IMR-90 (cell line): ENCODE measurements at regions not wholly inside any gene's neighbourhood (a gene's known extent, or its start where the extent isn't known, plus 50 kb on each side); places are given as distances from the start of the nearest gene placed in this dataset.
"Not testable (repeated sequence)": the region's sequence is repeated elsewhere in the genome, so short reads cannot be mapped to it uniquely, and the experiment has no call there.

Source experiments
- ATAC-seq: fragments of 200-7000 bp; cut with Tn5 transposase; 2 replicates; pipeline ENCODE4 v1.9.1; 2020; ENCODE audit warnings: low read depth, mild to moderate bottlenecking, moderate library complexity
- BruUV-seq: library from RNA; stranded (reverse); fragments of 400-500 nt; replicated peaks from 2 replicates; lab custom pipeline; 2021; lab: Mats Ljungman, UMichigan
- CTCF ChIA-PET: fragments of 300-600 bp; formaldehyde crosslinking; extraction: SDS; loops from one replicate; lab custom pipeline; 2021; ENCODE audit warnings: antibody characterized with exemption; lab: Yijun Ruan, JAX
- POLR2A ChIA-PET: fragments of 300-600 bp; sonication (Branson Sonifier 250); formaldehyde crosslinking; loops from one replicate; lab custom pipeline; 2022; ENCODE audit warnings: antibody characterized with exemption; ENCODE audit not compliant: unreplicated experiment; lab: Charles Lee
- DNase-seq: peaks from one replicate; pipeline ENCODE4 v3.0.0; 2013
- H2AFZ ChIP-seq: replicated peaks from 2 replicates; pipeline ENCODE3; 2013; ENCODE audit warnings: low read length, mild to moderate bottlenecking; ENCODE audit not compliant: poor library complexity
- H2AK5ac ChIP-seq: 2 replicates; pipeline ENCODE4 v1.6.1; 2013; ENCODE audit warnings: low read depth, low read length, inconsistent platforms
- H2AK9ac ChIP-seq: replicated peaks from 2 replicates; pipeline ENCODE3; 2013; ENCODE audit warnings: mild to moderate bottlenecking, low read depth, low read length, moderate library complexity; ENCODE audit not compliant: poor library complexity
- H2BK120ac ChIP-seq: 2 replicates; pipeline ENCODE4 v1.6.1; 2013; ENCODE audit warnings: low read depth, low read length, inconsistent platforms
- H2BK15ac ChIP-seq: 3 replicates; pipeline ENCODE4 v1.6.1; 2013; ENCODE audit warnings: low read depth, low read length, inconsistent platforms
- H2BK20ac ChIP-seq: 2 replicates; pipeline ENCODE4 v1.6.1; 2013; ENCODE audit warnings: low read depth, mild to moderate bottlenecking, inconsistent platforms, low read length, moderate library complexity
- H2BK5ac ChIP-seq: 2 replicates; pipeline ENCODE4 v1.6.1; 2013; ENCODE audit warnings: mild to moderate bottlenecking, low read depth, low read length, inconsistent platforms; ENCODE audit not compliant: poor library complexity, severe bottlenecking
- H3K14ac ChIP-seq: replicated peaks from 2 replicates; pipeline ENCODE4 v1.6.1; 2013; ENCODE audit warnings: low read depth, low read length, inconsistent platforms
- H3K18ac ChIP-seq: 2 replicates; pipeline ENCODE4 v1.6.1; 2013; ENCODE audit warnings: low read depth, low read length, control low read depth
- H3K23ac ChIP-seq: 2 replicates; pipeline ENCODE4 v1.6.1; 2013; ENCODE audit warnings: low read depth, low read length, inconsistent platforms
- H3K27ac ChIP-seq: 2 replicates; pipeline ENCODE4 v1.5.1; 2013; ENCODE audit warnings: mild to moderate bottlenecking, control low read depth, low read length; ENCODE audit not compliant: insufficient read depth
- H3K27me3 ChIP-seq: 2 replicates; pipeline ENCODE4 v1.6.1; 2013; ENCODE audit warnings: low read length; ENCODE audit not compliant: control insufficient read depth, insufficient read depth
- H3K36me3 ChIP-seq: 2 replicates; pipeline ENCODE4 v1.6.1; 2013; ENCODE audit warnings: low read length, mixed read lengths; ENCODE audit not compliant: control insufficient read depth, insufficient read depth
- H3K4ac ChIP-seq: 2 replicates; pipeline ENCODE4 v1.6.1; 2013; ENCODE audit warnings: low read depth, low read length, inconsistent platforms
- H3K4me1 ChIP-seq: 2 replicates; pipeline ENCODE4 v1.6.1; 2013; ENCODE audit warnings: low read length, mixed read lengths; ENCODE audit not compliant: control insufficient read depth, insufficient read depth
- H3K4me2 ChIP-seq: 2 replicates; pipeline ENCODE4 v1.6.1; 2013; ENCODE audit warnings: low read depth, mild to moderate bottlenecking, control low read depth, low read length, moderate library complexity
- H3K4me3 ChIP-seq: 2 replicates; pipeline ENCODE4 v1.5.1; 2013; ENCODE audit warnings: low read depth, mild to moderate bottlenecking, control low read depth, low read length, moderate library complexity; ENCODE audit not compliant: insufficient read depth
- H3K56ac ChIP-seq: 2 replicates; pipeline ENCODE4 v1.6.1; 2013; ENCODE audit warnings: low read length, inconsistent platforms; ENCODE audit not compliant: insufficient read depth; ENCODE audit errors: extremely low read depth
- H3K79me1 ChIP-seq, 2 experiments: 2 replicates each; pipeline ENCODE4 v1.6.1; 2013; ENCODE audit warnings: low read length in 2 of 2, inconsistent platforms in 1 of 2, low read depth in 1 of 2
- H3K9ac ChIP-seq: 2 replicates; pipeline ENCODE4 v1.6.1; 2013; ENCODE audit warnings: low read depth, low read length, control low read depth
- H3K9me1 ChIP-seq: 2 replicates; pipeline ENCODE4 v1.6.1; 2013; ENCODE audit warnings: low read length, inconsistent platforms; ENCODE audit not compliant: insufficient read depth
- H3K9me3 ChIP-seq: 2 replicates; pipeline ENCODE4 v1.6.1; 2013; ENCODE audit warnings: low read length; ENCODE audit not compliant: control insufficient read depth, insufficient read depth
- H4K20me1 ChIP-seq: 2 replicates; pipeline ENCODE4 v1.6.1; 2013; ENCODE audit warnings: low read length, inconsistent platforms; ENCODE audit not compliant: insufficient read depth
- H4K5ac ChIP-seq: 2 replicates; pipeline ENCODE4 v1.6.1; 2013; ENCODE audit warnings: mild to moderate bottlenecking, low read depth, low read length, control low read depth
- H4K8ac ChIP-seq, 2 experiments: 2 replicates each; pipeline ENCODE4 v1.6.1; 2013; ENCODE audit warnings: low read depth in 2 of 2, low read length in 2 of 2, control low read depth in 1 of 2, inconsistent platforms in 1 of 2
- H4K91ac ChIP-seq: 2 replicates; pipeline ENCODE4 v1.6.1; 2013; ENCODE audit warnings: low read depth, low read length, inconsistent platforms; ENCODE audit not compliant: insufficient read depth
- WGBS, 2 experiments: methylation state at CpG; one replicate each; pipeline versions ENCODE4 v1.1.5 to v1.1.7; 2013; ENCODE audit warnings: missing lambda C conversion rate in 2 of 2; ENCODE audit not compliant: insufficient read length in 1 of 2; ENCODE audit errors: extremely low coverage in 2 of 2; 5-methylcytosine and 5-hydroxymethylcytosine counted together
- dilution Hi-C: fragments of 300-500 bp; cut with HindIII; formaldehyde crosslinking; loops from one replicate; pipeline ENCODE4 v1.14.3; 2018; ENCODE audit warnings: low sequenced_read_pairs; ENCODE audit not compliant: unreplicated experiment
- in situ Hi-C: fragments of 300-500 bp; cut with MboI; formaldehyde crosslinking; loops from 3 replicates; pipeline ENCODE4 v1.14.3; 2019; ENCODE audit warnings: low sequenced_read_pairs, inconsistent platforms, mixed read lengths
- intact Hi-C: fragments of 100-400 bp; cut with micrococcal nuclease; formaldehyde crosslinking; loops from 2 replicates; pipeline ENCODE4 v1.10.0; 2022

DNA sequence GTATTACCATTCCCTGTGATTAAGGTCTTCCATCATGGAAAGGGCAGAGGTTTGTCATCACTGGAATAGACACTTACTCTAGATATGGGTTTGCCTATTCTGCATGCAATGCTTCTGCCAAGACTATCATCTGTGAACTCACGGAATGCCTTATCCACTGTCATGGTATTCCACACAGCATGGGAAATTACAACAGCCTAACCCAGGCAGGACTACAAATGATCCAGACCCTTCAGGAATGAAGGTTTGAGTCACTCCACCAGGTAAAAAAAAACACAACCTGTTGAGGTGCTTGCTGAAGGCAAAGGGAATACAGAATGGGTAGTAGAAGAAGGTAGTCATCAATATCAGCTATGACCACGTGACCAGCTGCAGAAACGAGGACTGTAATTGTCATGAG is 89.0 kb upstream of the RANBP6 start:
- H3K4me2 ChIP-seq, H3K18ac ChIP-seq, in situ Hi-C loops, H4K8ac ChIP-seq, H3K4me3 ChIP-seq, DNase-seq, H3K79me1 ChIP-seq, H4K91ac ChIP-seq, H3K36me3 ChIP-seq, ATAC-seq, H3K27me3 ChIP-seq, H3K14ac ChIP-seq, H3K27ac ChIP-seq, H2BK120ac ChIP-seq, H2BK20ac ChIP-seq, CTCF ChIA-PET, dilution Hi-C loops, BruUV-seq, H3K9me1 ChIP-seq, H2AFZ ChIP-seq, H3K4ac ChIP-seq, H3K23ac ChIP-seq, H3K56ac ChIP-seq, H2AK9ac ChIP-seq, POLR2A ChIA-PET, H3K9me3 ChIP-seq, H3K9ac ChIP-seq, H2BK5ac ChIP-seq, H2AK5ac ChIP-seq, H4K5ac ChIP-seq, H3K4me1 ChIP-seq, intact Hi-C loops, H2BK15ac ChIP-seq, H4K20me1 ChIP-seq: not testable (repeated sequence)
- no CpG with 5 or more reads among the region's 3 CpGs for WGBS, 2 experiments

DNA sequence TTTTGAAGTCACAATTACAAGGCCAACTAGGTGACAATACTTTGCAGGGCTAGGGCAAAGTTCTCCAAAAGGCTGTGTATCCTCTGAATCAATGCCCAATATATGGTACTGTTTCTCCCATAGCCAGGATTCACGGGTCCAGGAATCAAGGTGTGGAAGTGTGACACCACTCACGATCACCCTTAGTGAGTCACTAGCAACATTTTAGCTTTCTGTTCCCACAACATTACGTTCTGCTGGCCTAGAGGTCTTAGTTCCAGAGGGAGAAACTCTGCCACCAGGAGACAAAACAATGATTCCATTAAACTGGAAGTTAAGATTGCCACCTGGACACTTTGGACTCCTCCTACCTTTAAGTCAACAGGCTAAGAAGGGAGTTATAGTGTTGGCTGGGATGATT is 88.5 kb upstream of the RANBP6 start:
- H4K91ac ChIP-seq, in situ Hi-C loops, POLR2A ChIA-PET, dilution Hi-C loops, BruUV-seq, H4K5ac ChIP-seq, H2BK15ac ChIP-seq, CTCF ChIA-PET, H3K79me1 ChIP-seq, H4K8ac ChIP-seq, H3K9me3 ChIP-seq, H2AK9ac ChIP-seq, H3K4me2 ChIP-seq, H2BK120ac ChIP-seq, H2AK5ac ChIP-seq, H3K4me3 ChIP-seq, H3K23ac ChIP-seq, H3K18ac ChIP-seq, H3K9me1 ChIP-seq, H3K4me1 ChIP-seq, H3K4ac ChIP-seq, H4K20me1 ChIP-seq, DNase-seq, H2BK5ac ChIP-seq, H3K27ac ChIP-seq, H2AFZ ChIP-seq, H3K36me3 ChIP-seq, H3K9ac ChIP-seq, H3K27me3 ChIP-seq, H3K14ac ChIP-seq, H2BK20ac ChIP-seq, ATAC-seq, H3K56ac ChIP-seq, intact Hi-C loops: not testable (repeated sequence)
- WGBS, 2 experiments, result no CpG with 5 or more reads among the region's 3 CpGs
